ENCODE measurements at regions not wholly inside any gene's neighbourhood (a gene's known extent, or its start where the extent isn't known, plus 50 kb on each side); places are given as distances from the start of the nearest gene placed in this dataset.
A peak's percentile ranks its signal among the peaks of the same experiment; 100 is the strongest.

GRCh38 chr1:219521325-219521724, 91.6 kb downstream of the ZC3H11B start:
- no peak for DNase-seq

GRCh38 chr1:219520241-219520640, 92.7 kb downstream of the ZC3H11B start:
- DNase-seq = no peak

GRCh38 chr1:219518907-219519248, 94.0 kb downstream of the ZC3H11B start:
- DNase-seq = no peak

- peak in 1 of 5 experiments; percentile 83 for DNase-seq
Measured at GRCh38 chr1:219518168-219518906, 94.6 kb downstream of the ZC3H11B start.

- no peak for DNase-seq
Measured at GRCh38 chr1:219517031-219517430, 95.9 kb downstream of the ZC3H11B start.

GRCh38 chr1:219514728-219515127, 98.2 kb downstream of the ZC3H11B start:
- peak in 1 of 5 experiments; percentile 31 for DNase-seq

- DNase-seq = peak in 1 of 5 experiments; percentile 62
Measured at GRCh38 chr1:219507437-219507836, 105.5 kb downstream of the ZC3H11B start.

GRCh38 chr1:219506936-219507335, 106.0 kb downstream of the ZC3H11B start:
- no peak for DNase-seq

GRCh38 chr1:219506473-219506899, 106.4 kb downstream of the ZC3H11B start:
- peak in 1 of 5 experiments; percentile 10 for DNase-seq

- no peak for DNase-seq
Measured at GRCh38 chr1:219505886-219506285, 107.0 kb downstream of the ZC3H11B start.

- no peak for DNase-seq
Measured at GRCh38 chr1:219503604-219504003, 109.3 kb downstream of the ZC3H11B start.

GRCh38 chr1:219500327-219500897, 112.5 kb downstream of the ZC3H11B start:
- no peak for DNase-seq

GRCh38 chr1:219498666-219499065, 114.2 kb downstream of the ZC3H11B start:
- DNase-seq = no peak

- DNase-seq = no peak
Measured at GRCh38 chr1:219495737-219496408, 117.0 kb downstream of the ZC3H11B start.

GRCh38 chr1:219492717-219493116, 120.2 kb downstream of the ZC3H11B start:
- DNase-seq = no peak

GRCh38 chr1:219490566-219490965, 122.3 kb downstream of the ZC3H11B start:
- no peak for DNase-seq

GRCh38 chr1:219489636-219490035, 123.3 kb downstream of the ZC3H11B start:
- no peak for DNase-seq

- DNase-seq = no peak
Measured at GRCh38 chr1:219488275-219488674, 124.6 kb downstream of the ZC3H11B start.

GRCh38 chr1:219483530-219483929, 129.4 kb downstream of the ZC3H11B start:
- no peak for DNase-seq

GRCh38 chr1:219480011-219480410, 132.9 kb downstream of the ZC3H11B start:
- DNase-seq = no peak

GRCh38 chr1:219478811-219479210, 134.1 kb downstream of the ZC3H11B start:
- no peak for DNase-seq

GRCh38 chr1:219477861-219478260, 135.0 kb downstream of the ZC3H11B start:
- DNase-seq = no peak

GRCh38 chr1:219476716-219477115, 136.2 kb downstream of the ZC3H11B start:
- DNase-seq = peak in 1 of 5 experiments; percentile 26

- DNase-seq = no peak
Measured at GRCh38 chr1:219476116-219476515, 136.8 kb downstream of the ZC3H11B start.
